CD14-positive monocyte (primary cell): ENCODE measurements at regions not wholly inside any gene's neighbourhood (a gene's known extent, or its start where the extent isn't known, plus 50 kb on each side); places are given as distances from the start of the nearest gene placed in this dataset.

Source experiments
- DNase-seq, 3 donors: peaks; one replicate each; pipeline ENCODE4 v3.0.0-alpha.2; 2011 to 2022
- H2AFZ ChIP-seq: 2 replicates; pipeline ENCODE4 v1.6.0; 2012; ENCODE audit warnings: mild to moderate bottlenecking, low read depth, low read length, inconsistent platforms; ENCODE audit not compliant: insufficient read depth, poor library complexity, severe bottlenecking
- H3K27ac ChIP-seq, 2 donors: 1 replicate in 1 of 2; 2 replicates in 1 of 2; pipeline ENCODE4 v1.5.1; 2012 to 2013; ENCODE audit warnings: low read length in 2 of 2, control low read depth in 1 of 2, inconsistent platforms in 1 of 2, low read depth in 1 of 2, mild to moderate bottlenecking in 1 of 2
- H3K27me3 ChIP-seq, 2 donors: one replicate each; pipeline versions ENCODE4 v1.6.0 to v1.6.1; 2011 to 2013; ENCODE audit warnings: low read length in 2 of 2; ENCODE audit not compliant: control insufficient read depth in 2 of 2, insufficient read depth in 2 of 2
- H3K36me3 ChIP-seq, 2 donors: replicated peaks in 1 of 2; 1 replicate in 1 of 2; 2 replicates in 1 of 2; pipeline versions ENCODE4 v1.5.1 to v1.6.1; 2012 to 2013; ENCODE audit warnings: low read length in 2 of 2, control low read depth in 1 of 2, inconsistent platforms in 1 of 2, mild to moderate bottlenecking in 1 of 2; ENCODE audit not compliant: insufficient read depth in 2 of 2, control insufficient read depth in 1 of 2
- H3K4me1 ChIP-seq, 2 donors: 1 replicate in 1 of 2; 2 replicates in 1 of 2; pipeline versions ENCODE4 v1.5.1 to v1.6.1; 2012 to 2013; ENCODE audit warnings: low read length in 2 of 2, control low read depth in 1 of 2, inconsistent platforms in 1 of 2, mild to moderate bottlenecking in 1 of 2, moderate library complexity in 1 of 2; ENCODE audit not compliant: insufficient read depth in 2 of 2, control insufficient read depth in 1 of 2
- H3K4me2 ChIP-seq: replicated peaks from 2 replicates; pipeline ENCODE3; 2012; ENCODE audit warnings: low read length, moderate library complexity, mild to moderate bottlenecking; ENCODE audit not compliant: poor library complexity, severe bottlenecking; ENCODE audit errors: extremely low read depth
- H3K4me3 ChIP-seq, 3 experiments: fragments of 200-600 bp in 1 of 3; sonication (generic) in 1 of 3; replicated peaks in 1 of 3; 1 replicate in 2 of 3; 2 replicates in 1 of 3; pipeline ENCODE4 v1.5.1; 2011 to 2013; ENCODE audit warnings: low read length in 3 of 3, mild to moderate bottlenecking in 3 of 3, control low read depth in 2 of 3, low read depth in 2 of 3, inconsistent platforms in 1 of 3, moderate library complexity in 1 of 3
- H3K79me2 ChIP-seq: 2 replicates; pipeline ENCODE4 v1.6.0; 2012; ENCODE audit warnings: mild to moderate bottlenecking, control low read depth, inconsistent platforms, low read length, moderate library complexity; ENCODE audit not compliant: insufficient read depth
- H3K9ac ChIP-seq: 2 replicates; pipeline ENCODE4 v1.6.0; 2017; ENCODE audit warnings: low read length, mild to moderate bottlenecking; ENCODE audit not compliant: insufficient read depth, poor library complexity, severe bottlenecking
- H3K9me3 ChIP-seq, 2 donors: replicated peaks in 1 of 2; 1 replicate in 1 of 2; 2 replicates in 1 of 2; pipeline versions ENCODE4 v1.5.1 to v1.6.1; 2012 to 2013; ENCODE audit warnings: low read length in 2 of 2, control low read depth in 1 of 2; ENCODE audit not compliant: control insufficient read depth in 1 of 2, insufficient read depth in 1 of 2
- H4K20me1 ChIP-seq: 2 replicates; pipeline ENCODE4 v1.6.0; 2012; ENCODE audit warnings: mild to moderate bottlenecking, low read length, control low read depth, moderate library complexity; ENCODE audit not compliant: insufficient read depth
- H3K27ac Mint-ChIP-seq, 7 donors: one replicate each; pipeline ENCODE4 v1.8.0; 2020; ENCODE audit warnings: mild to moderate bottlenecking in 7 of 7, mixed read lengths in 7 of 7, moderate library complexity in 6 of 7, inconsistent platforms in 2 of 7
- H3K27me3 Mint-ChIP-seq, 3 donors: one replicate each; pipeline ENCODE4 v1.8.0; 2021 to 2022; ENCODE audit warnings: low read depth in 3 of 3, mild to moderate bottlenecking in 3 of 3, mixed read lengths in 3 of 3, moderate library complexity in 3 of 3, inconsistent platforms in 1 of 3
- H3K36me3 Mint-ChIP-seq, 2 donors: one replicate each; pipeline ENCODE4 v1.8.0; 2020; ENCODE audit warnings: mixed read lengths in 2 of 2, inconsistent platforms in 1 of 2, mild to moderate bottlenecking in 1 of 2
- H3K4me1 Mint-ChIP-seq: one replicate; pipeline ENCODE4 v1.8.0; 2020; ENCODE audit warnings: mild to moderate bottlenecking, mixed read lengths
- H3K4me3 Mint-ChIP-seq, 2 donors: one replicate each; pipeline ENCODE4 v1.8.0; 2020; ENCODE audit warnings: mild to moderate bottlenecking in 2 of 2, mixed read lengths in 2 of 2, moderate library complexity in 1 of 2
- H3K9me3 Mint-ChIP-seq, 7 donors: one replicate each; pipeline ENCODE4 v1.8.0; 2020 to 2022; ENCODE audit warnings: mixed read lengths in 7 of 7, mild to moderate bottlenecking in 6 of 7, moderate library complexity in 6 of 7, inconsistent platforms in 2 of 7
- CTCF ChIP-seq: fragments of 200-600 bp; IDR thresholded peaks from one replicate; pipeline ENCODE4 v1.8.0; 2022; ENCODE audit warnings: antibody characterized with exemption, mild to moderate bottlenecking
- WGBS: methylation state at CpG from one replicate; pipeline ENCODE4 v1.1.5; 2013; ENCODE audit warnings: missing lambda C conversion rate; ENCODE audit not compliant: insufficient coverage; 5-methylcytosine and 5-hydroxymethylcytosine counted together
- intact Hi-C, 2 donors: fragments of 100-400 bp; cut with micrococcal nuclease; formaldehyde crosslinking; loops; one replicate each; pipeline versions ENCODE4 v1.15.0 to v1.15.1; 2023

GRCh38 chr6:22206106-22206505 lies 90.7 kb downstream of the PRL start:
- Histone ChIP-seq H4K20me1 (no peaks in the 10 kb centered on the region), H3K36me3 (no peaks in the 10 kb centered on the region), H3K4me1 (no peaks in the 10 kb centered on the region), H3K4me2 (no peak overlapping the region), H3K4me3 (no peak overlapping the region), H3K9ac (no peak overlapping the region), H3K27ac (no peak overlapping the region), H3K79me2 (no peaks in the 10 kb centered on the region), H3K27me3 (no peaks in the 10 kb centered on the region), H2AFZ (no peak overlapping the region), H3K9me3 (peaks cover 0 to 5% of the 10 kb centered on the region in 2 donors)
- H3K27me3 Mint-ChIP-seq = peaks cover 0 to 1% (median 0%) of the 10 kb centered on the region in 3 donors
- H3K36me3 Mint-ChIP-seq = no peaks in the 10 kb centered on the region
- DNase-seq = no peak
- no peak for TF ChIP-seq CTCF
- H3K27ac Mint-ChIP-seq = no peak overlapping the region
- WGBS = 100% methylated on average over 2 of the region's 5 CpGs
- no peaks in the 10 kb centered on the region for H3K4me1 Mint-ChIP-seq
- intact Hi-C loops = no loop called here
- H3K9me3 Mint-ChIP-seq = peaks cover 0 to 7% (median 1%) of the 10 kb centered on the region in 7 donors
- H3K4me3 Mint-ChIP-seq = no peak overlapping the region

GRCh38 chr6:22208026-22208425 lies 88.8 kb downstream of the PRL start:
- no peak overlapping the region for H3K9ac ChIP-seq
- no peak overlapping the region for H3K27ac ChIP-seq
- intact Hi-C loops = no loop called here
- H3K36me3 ChIP-seq = no peaks in the 10 kb centered on the region
- Mint-ChIP-seq H3K4me3 (no peak overlapping the region), H3K9me3 (peaks cover 0 to 7% (median under 1%) of the 10 kb centered on the region in 7 donors), H3K27me3 (peaks cover 0 to 1% (median 0%) of the 10 kb centered on the region in 3 donors), H3K27ac (no peak overlapping the region), H3K36me3 (no peaks in the 10 kb centered on the region), H3K4me1 (no peaks in the 10 kb centered on the region)
- 100% methylated on average over 1 of the region's 1 CpG for WGBS
- H3K27me3 ChIP-seq = no peaks in the 10 kb centered on the region
- peaks cover 0 to 3% of the 10 kb centered on the region in 2 donors for H3K9me3 ChIP-seq
- no peak for DNase-seq
- no peak overlapping the region for H3K4me3 ChIP-seq
- H3K4me2 ChIP-seq = no peak overlapping the region
- no peaks in the 10 kb centered on the region for H3K4me1 ChIP-seq
- H3K79me2 ChIP-seq = no peaks in the 10 kb centered on the region
- H2AFZ ChIP-seq = no peak overlapping the region
- H4K20me1 ChIP-seq = no peaks in the 10 kb centered on the region
- TF ChIP-seq CTCF = no peak
